ENCODE measurements at regions not wholly inside any gene's neighbourhood (a gene's known extent, or its start where the extent isn't known, plus 50 kb on each side); places are given as distances from the start of the nearest gene placed in this dataset.

DNA sequence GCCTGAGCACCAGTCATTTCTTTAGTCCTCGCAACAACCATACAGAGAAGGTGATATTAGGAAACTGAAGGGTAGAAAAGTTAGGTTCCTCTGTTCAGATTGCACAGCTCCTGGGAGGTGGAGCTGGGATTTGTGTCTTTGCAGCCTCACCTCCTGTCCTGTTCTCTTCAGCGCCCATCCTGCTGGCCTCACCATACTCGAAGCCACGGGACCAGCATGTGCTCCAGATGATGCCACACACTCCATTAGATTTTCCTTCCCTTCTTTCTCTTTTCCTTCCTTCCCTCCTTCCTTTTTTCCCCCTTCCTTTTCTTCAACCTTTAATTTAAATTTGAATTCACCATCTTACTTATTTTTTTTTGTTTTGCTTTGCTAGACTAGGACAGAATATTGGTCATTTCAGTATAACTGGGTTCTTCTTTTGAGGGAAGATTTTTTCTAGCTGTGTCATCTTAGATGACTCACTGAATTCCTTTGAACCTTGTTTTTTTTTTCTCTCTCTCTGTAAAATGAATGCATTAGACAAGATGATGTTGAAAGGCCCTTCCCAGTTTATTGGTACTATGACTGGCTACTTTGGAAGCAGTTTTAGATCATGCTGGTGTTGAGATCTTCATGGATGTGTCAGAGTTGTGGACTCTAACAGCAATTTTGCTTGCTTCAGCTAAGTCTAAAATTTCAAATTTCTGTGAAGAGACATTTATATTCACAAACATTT, 662.5 kb upstream of the TENM4 start:
- ATAC-seq: peak; percentile 96
- TF ChIP-seq BACH2 (CRISPR knock-in tag; IDR thresholded peaks at IDR 0.05; ENCODE audit: borderline replicate concordance) (no peak), TOX (CRISPR knock-in tag; IDR thresholded peaks at IDR 0.05; ENCODE audit: borderline replicate concordance) (0 out of 2 replicates have a peak, but pooled peaks have one; percentile 23)

GRCh38 chr11:80097146-80097545, 656.3 kb upstream of the TENM4 start:
- peak; percentile 58 for ATAC-seq
- TF ChIP-seq ESRRG (CRISPR knock-in tag; IDR thresholded peaks at IDR 0.05): no peak
- no peak for TF ChIP-seq ZNF8 (CRISPR knock-in tag; IDR thresholded peaks at IDR 0.05)
- TF ChIP-seq TOX (CRISPR knock-in tag; IDR thresholded peaks at IDR 0.05; ENCODE audit: borderline replicate concordance): no peak
- TF ChIP-seq, protein P1, sequence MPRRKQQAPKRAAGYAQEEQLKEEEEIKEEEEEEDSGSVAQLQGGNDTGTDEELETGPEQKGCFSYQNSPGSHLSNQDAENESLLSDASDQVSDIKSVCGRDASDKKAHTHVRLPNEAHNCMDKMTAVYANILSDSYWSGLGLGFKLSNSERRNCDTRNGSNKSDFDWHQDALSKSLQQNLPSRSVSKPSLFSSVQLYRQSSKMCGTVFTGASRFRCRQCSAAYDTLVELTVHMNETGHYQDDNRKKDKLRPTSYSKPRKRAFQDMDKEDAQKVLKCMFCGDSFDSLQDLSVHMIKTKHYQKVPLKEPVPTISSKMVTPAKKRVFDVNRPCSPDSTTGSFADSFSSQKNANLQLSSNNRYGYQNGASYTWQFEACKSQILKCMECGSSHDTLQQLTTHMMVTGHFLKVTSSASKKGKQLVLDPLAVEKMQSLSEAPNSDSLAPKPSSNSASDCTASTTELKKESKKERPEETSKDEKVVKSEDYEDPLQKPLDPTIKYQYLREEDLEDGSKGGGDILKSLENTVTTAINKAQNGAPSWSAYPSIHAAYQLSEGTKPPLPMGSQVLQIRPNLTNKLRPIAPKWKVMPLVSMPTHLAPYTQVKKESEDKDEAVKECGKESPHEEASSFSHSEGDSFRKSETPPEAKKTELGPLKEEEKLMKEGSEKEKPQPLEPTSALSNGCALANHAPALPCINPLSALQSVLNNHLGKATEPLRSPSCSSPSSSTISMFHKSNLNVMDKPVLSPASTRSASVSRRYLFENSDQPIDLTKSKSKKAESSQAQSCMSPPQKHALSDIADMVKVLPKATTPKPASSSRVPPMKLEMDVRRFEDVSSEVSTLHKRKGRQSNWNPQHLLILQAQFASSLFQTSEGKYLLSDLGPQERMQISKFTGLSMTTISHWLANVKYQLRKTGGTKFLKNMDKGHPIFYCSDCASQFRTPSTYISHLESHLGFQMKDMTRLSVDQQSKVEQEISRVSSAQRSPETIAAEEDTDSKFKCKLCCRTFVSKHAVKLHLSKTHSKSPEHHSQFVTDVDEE (CRISPR knock-in tag; IDR thresholded peaks at IDR 0.05): no peak
- TF ChIP-seq OSR1 (CRISPR knock-in tag; IDR thresholded peaks at IDR 0.05): no peak
- no peak for TF ChIP-seq ZC3H10 (CRISPR knock-in tag; IDR thresholded peaks at IDR 0.05)
- no peak for TF ChIP-seq CSDC2 (CRISPR knock-in tag; IDR thresholded peaks at IDR 0.05)
- TF ChIP-seq PATZ1 (CRISPR knock-in tag; IDR thresholded peaks at IDR 0.05; ENCODE audit: borderline replicate concordance): no peak
- no peak for TF ChIP-seq ZNF70 (CRISPR knock-in tag; IDR thresholded peaks at IDR 0.05)

DNA sequence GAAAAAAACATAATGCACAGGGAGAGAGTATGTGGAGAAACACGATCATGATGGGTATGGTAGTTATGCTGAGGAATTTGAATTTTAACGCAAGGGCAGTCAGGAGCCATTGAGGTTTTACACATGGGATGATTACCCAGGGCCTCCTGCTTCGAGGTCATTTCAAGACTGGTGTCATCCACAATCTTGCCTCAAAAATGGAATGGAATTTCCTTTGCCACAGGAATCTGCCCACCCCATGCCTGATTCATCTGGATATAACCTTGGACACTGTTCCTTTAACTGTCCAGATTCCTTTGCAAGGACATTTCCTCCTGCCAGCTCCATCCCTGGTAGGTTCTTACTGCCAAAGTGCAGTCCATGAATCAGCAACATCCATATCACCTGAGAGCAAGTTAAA, 655.9 kb upstream of the TENM4 start:
- TF ChIP-seq ARNTL (CRISPR knock-in tag; IDR thresholded peaks at IDR 0.05; ENCODE audit: borderline replicate concordance, low read depth): no peak
- TF ChIP-seq POU6F1 (CRISPR knock-in tag; IDR thresholded peaks at IDR 0.05; ENCODE audit: borderline replicate concordance, low read depth): no peak
- TF ChIP-seq ZFP30 (CRISPR knock-in tag; IDR thresholded peaks at IDR 0.05): no peak
- no peak for TF ChIP-seq ZNF8 (CRISPR knock-in tag; IDR thresholded peaks at IDR 0.05)
- no peak for TF ChIP-seq RARB (CRISPR knock-in tag; IDR thresholded peaks at IDR 0.05)
- peak; percentile 95 for ATAC-seq

DNA sequence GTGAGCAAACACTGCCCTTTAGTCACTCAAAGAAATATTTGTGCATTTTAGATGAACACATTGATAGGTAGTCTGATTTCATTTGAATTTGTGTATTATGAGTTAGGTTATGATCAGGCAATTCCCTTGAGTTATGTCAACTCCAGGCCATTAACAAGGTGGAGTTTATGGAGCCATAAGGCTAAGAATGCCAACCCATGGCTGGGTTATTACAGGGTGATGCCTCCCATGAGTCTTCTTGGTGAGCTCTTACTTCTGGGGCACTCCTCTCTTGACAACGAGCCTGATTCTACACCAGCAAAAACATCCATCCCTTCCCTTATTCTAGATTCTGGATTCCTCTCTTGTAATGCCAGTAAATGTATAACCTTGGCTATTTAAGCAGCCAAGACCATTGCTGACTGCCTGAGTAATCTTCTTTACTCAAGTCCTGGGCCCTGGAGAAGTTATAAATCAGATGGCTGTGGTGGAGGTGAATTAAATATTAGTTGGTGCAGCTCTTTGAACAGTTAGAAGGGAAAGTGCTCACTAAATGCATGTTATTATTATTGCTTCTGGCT, 645.7 kb upstream of the TENM4 start:
- ATAC-seq: no peak

More for the DNA sequence above, 645.7 kb upstream of the TENM4 start:
- TF ChIP-seq POU6F1 (CRISPR knock-in tag; IDR thresholded peaks at IDR 0.05; ENCODE audit: borderline replicate concordance, low read depth): no peak
- TF ChIP-seq ZNF70 (CRISPR knock-in tag; IDR thresholded peaks at IDR 0.05): no peak
- TF ChIP-seq SNAI2 (CRISPR knock-in tag; IDR thresholded peaks at IDR 0.05): no peak
- TF ChIP-seq BACH2 (CRISPR knock-in tag; IDR thresholded peaks at IDR 0.05; ENCODE audit: borderline replicate concordance): no peak
- no peak for TF ChIP-seq CSDC2 (CRISPR knock-in tag; IDR thresholded peaks at IDR 0.05)
- no peak for TF ChIP-seq ZFP30 (CRISPR knock-in tag; IDR thresholded peaks at IDR 0.05)
- no peak for TF ChIP-seq ZNF565 (CRISPR knock-in tag; conservative IDR thresholded peaks at IDR 0.05; ENCODE audit: low read depth)
- TF ChIP-seq ARNTL (CRISPR knock-in tag; IDR thresholded peaks at IDR 0.05; ENCODE audit: borderline replicate concordance, low read depth): no peak
- TF ChIP-seq, protein P2, sequence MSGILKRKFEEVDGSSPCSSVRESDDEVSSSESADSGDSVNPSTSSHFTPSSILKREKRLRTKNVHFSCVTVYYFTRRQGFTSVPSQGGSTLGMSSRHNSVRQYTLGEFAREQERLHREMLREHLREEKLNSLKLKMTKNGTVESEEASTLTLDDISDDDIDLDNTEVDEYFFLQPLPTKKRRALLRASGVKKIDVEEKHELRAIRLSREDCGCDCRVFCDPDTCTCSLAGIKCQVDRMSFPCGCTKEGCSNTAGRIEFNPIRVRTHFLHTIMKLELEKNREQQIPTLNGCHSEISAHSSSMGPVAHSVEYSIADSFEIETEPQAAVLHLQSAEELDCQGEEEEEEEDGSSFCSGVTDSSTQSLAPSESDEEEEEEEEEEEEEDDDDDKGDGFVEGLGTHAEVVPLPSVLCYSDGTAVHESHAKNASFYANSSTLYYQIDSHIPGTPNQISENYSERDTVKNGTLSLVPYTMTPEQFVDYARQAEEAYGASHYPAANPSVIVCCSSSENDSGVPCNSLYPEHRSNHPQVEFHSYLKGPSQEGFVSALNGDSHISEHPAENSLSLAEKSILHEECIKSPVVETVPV (CRISPR knock-in tag; IDR thresholded peaks at IDR 0.05): no peak
- no peak for TF ChIP-seq ZC3H10 (CRISPR knock-in tag; IDR thresholded peaks at IDR 0.05)
- TF ChIP-seq GLIS3 (CRISPR knock-in tag; IDR thresholded peaks at IDR 0.05): no peak
- TF ChIP-seq ESRRG (CRISPR knock-in tag; IDR thresholded peaks at IDR 0.05): no peak

Measured in SK-N-SH treated with all-trans-retinoic acid at 6 μM for 48 hours (cell line).